ENCODE measurements at regions not wholly inside any gene's neighbourhood (a gene's known extent, or its start where the extent isn't known, plus 50 kb on each side); places are given as distances from the start of the nearest gene placed in this dataset.
"Not testable (repeated sequence)": the region's sequence is repeated elsewhere in the genome, so short reads cannot be mapped to it uniquely, and the experiment has no call there.

GRCh38 chr4:125191232-125191631 lies 123.5 kb upstream of the FAT4 start:
- H3K4me1 ChIP-seq (ENCODE audit: control insufficient read depth, insufficient read depth, low read length) = peaks cover 22% of the 10 kb centered on the region

GRCh38 chr4:125187226-125188176 lies 127.3 kb upstream of the FAT4 start:
- H3K27me3 ChIP-seq (ENCODE audit: control insufficient read depth, insufficient read depth, low read length) = no peaks in the 10 kb centered on the region
- H3K9me3 ChIP-seq (replicated peaks; ENCODE audit: low read length) = no peaks in the 10 kb centered on the region
- no peaks in the 10 kb centered on the region for H3K36me3 ChIP-seq (ENCODE audit: insufficient read depth, low read length)
- peak overlapping the region; percentile 50 for H3K4me2 ChIP-seq (ENCODE audit: low read length)
- H3K4me1 ChIP-seq (ENCODE audit: control insufficient read depth, insufficient read depth, low read length) = peaks cover 22% of the 10 kb centered on the region
- no peak overlapping the region for H3K9ac ChIP-seq (ENCODE audit: low read depth, low read length)
- peak overlapping the region; percentile 19 for H3K4me3 ChIP-seq (ENCODE audit: low read length)

More at GRCh38 chr4:125191232-125191631, 123.5 kb upstream of the FAT4 start:
- Histone ChIP-seq H3K27me3 (ENCODE audit: control insufficient read depth, insufficient read depth, low read length) (no peaks in the 10 kb centered on the region), H3K4me3 (ENCODE audit: low read length) (no peak overlapping the region), H3K36me3 (ENCODE audit: insufficient read depth, low read length) (no peaks in the 10 kb centered on the region), H3K9me3 (replicated peaks; ENCODE audit: low read length) (no peaks in the 10 kb centered on the region), H3K4me2 (ENCODE audit: low read length) (no peak overlapping the region), H3K9ac (ENCODE audit: low read depth, low read length) (no peak overlapping the region)

- H3K9ac ChIP-seq (ENCODE audit: low read depth, low read length) = no peak overlapping the region
- H3K9me3 ChIP-seq (replicated peaks; ENCODE audit: low read length) = no peaks in the 10 kb centered on the region
- no peak overlapping the region for H3K4me2 ChIP-seq (ENCODE audit: low read length)
- peaks cover 18% of the 10 kb centered on the region for H3K4me1 ChIP-seq (ENCODE audit: control insufficient read depth, insufficient read depth, low read length)
- H3K27me3 ChIP-seq (ENCODE audit: control insufficient read depth, insufficient read depth, low read length) = no peaks in the 10 kb centered on the region
- no peaks in the 10 kb centered on the region for H3K36me3 ChIP-seq (ENCODE audit: insufficient read depth, low read length)
- H3K4me3 ChIP-seq (ENCODE audit: low read length) = no peak overlapping the region
These were observed 130.6 kb upstream of the FAT4 start for GRCh38 chr4:125184116-125184515.

- Histone ChIP-seq H3K4me3 (ENCODE audit: low read length) (no peak overlapping the region), H3K4me1 (ENCODE audit: control insufficient read depth, insufficient read depth, low read length) (peaks cover 4% of the 10 kb centered on the region), H3K4me2 (ENCODE audit: low read length) (no peak overlapping the region), H3K9ac (ENCODE audit: low read depth, low read length) (no peak overlapping the region), H3K27me3 (ENCODE audit: control insufficient read depth, insufficient read depth, low read length) (no peaks in the 10 kb centered on the region), H3K36me3 (ENCODE audit: insufficient read depth, low read length) (no peaks in the 10 kb centered on the region), H3K9me3 (replicated peaks; ENCODE audit: low read length) (no peaks in the 10 kb centered on the region)
These were observed 133.0 kb upstream of the FAT4 start for GRCh38 chr4:125181804-125182203.

- H3K4me3 ChIP-seq (ENCODE audit: low read length) = no peak overlapping the region
These were observed 135.0 kb upstream of the FAT4 start for GRCh38 chr4:125179727-125180126.

GRCh38 chr4:125169192-125169591 lies 145.6 kb upstream of the FAT4 start:
- H3K4me2 ChIP-seq (ENCODE audit: low read length) = no peak overlapping the region
- no peaks in the 10 kb centered on the region for H3K27me3 ChIP-seq (ENCODE audit: control insufficient read depth, insufficient read depth, low read length)

More at GRCh38 chr4:125179727-125180126, 135.0 kb upstream of the FAT4 start:
- Histone ChIP-seq H3K27me3 (ENCODE audit: control insufficient read depth, insufficient read depth, low read length) (no peaks in the 10 kb centered on the region), H3K9me3 (replicated peaks; ENCODE audit: low read length) (no peaks in the 10 kb centered on the region), H3K4me2 (ENCODE audit: low read length) (no peak overlapping the region), H3K4me1 (ENCODE audit: control insufficient read depth, insufficient read depth, low read length) (no peaks in the 10 kb centered on the region), H3K9ac (ENCODE audit: low read depth, low read length) (no peak overlapping the region), H3K36me3 (ENCODE audit: insufficient read depth, low read length) (no peaks in the 10 kb centered on the region)

GRCh38 chr4:125168531-125168930 lies 146.2 kb upstream of the FAT4 start:
- H3K27me3 ChIP-seq (ENCODE audit: control insufficient read depth, insufficient read depth, low read length) = no peaks in the 10 kb centered on the region
- H3K9me3 ChIP-seq (replicated peaks; ENCODE audit: low read length) = no peaks in the 10 kb centered on the region
- H3K4me2 ChIP-seq (ENCODE audit: low read length) = peak overlapping the region; percentile 3
- no peak overlapping the region for H3K9ac ChIP-seq (ENCODE audit: low read depth, low read length)
- no peak overlapping the region for H3K4me3 ChIP-seq (ENCODE audit: low read length)
- H3K4me1 ChIP-seq (ENCODE audit: control insufficient read depth, insufficient read depth, low read length) = peaks cover 9% of the 10 kb centered on the region
- H3K36me3 ChIP-seq (ENCODE audit: insufficient read depth, low read length) = no peaks in the 10 kb centered on the region

More at GRCh38 chr4:125169192-125169591, 145.6 kb upstream of the FAT4 start:
- Histone ChIP-seq H3K9ac (ENCODE audit: low read depth, low read length) (no peak overlapping the region), H3K4me3 (ENCODE audit: low read length) (no peak overlapping the region), H3K36me3 (ENCODE audit: insufficient read depth, low read length) (no peaks in the 10 kb centered on the region), H3K9me3 (replicated peaks; ENCODE audit: low read length) (no peaks in the 10 kb centered on the region), H3K4me1 (ENCODE audit: control insufficient read depth, insufficient read depth, low read length) (peaks cover 9% of the 10 kb centered on the region)

- H3K4me1 ChIP-seq (ENCODE audit: control insufficient read depth, insufficient read depth, low read length); H3K36me3 ChIP-seq (ENCODE audit: insufficient read depth, low read length); H3K4me3 ChIP-seq (ENCODE audit: low read length); H3K4me2 ChIP-seq (ENCODE audit: low read length); H3K9me3 ChIP-seq (replicated peaks; ENCODE audit: low read length); H3K27me3 ChIP-seq (ENCODE audit: control insufficient read depth, insufficient read depth, low read length); H3K9ac ChIP-seq (ENCODE audit: low read depth, low read length): not testable (repeated sequence)
These were observed 148.7 kb upstream of the FAT4 start for GRCh38 chr4:125166012-125166411.

GRCh38 chr4:125159001-125159400 lies 155.8 kb upstream of the FAT4 start:
- H3K4me2 ChIP-seq (ENCODE audit: low read length) = no peak overlapping the region
- no peak overlapping the region for H3K4me3 ChIP-seq (ENCODE audit: low read length)
- H3K4me1 ChIP-seq (ENCODE audit: control insufficient read depth, insufficient read depth, low read length) = no peaks in the 10 kb centered on the region
- H3K27me3 ChIP-seq (ENCODE audit: control insufficient read depth, insufficient read depth, low read length) = no peaks in the 10 kb centered on the region
- no peaks in the 10 kb centered on the region for H3K9me3 ChIP-seq (replicated peaks; ENCODE audit: low read length)
- no peak overlapping the region for H3K9ac ChIP-seq (ENCODE audit: low read depth, low read length)
- H3K36me3 ChIP-seq (ENCODE audit: insufficient read depth, low read length) = no peaks in the 10 kb centered on the region

- Histone ChIP-seq H3K4me2 (ENCODE audit: low read length) (no peak overlapping the region), H3K9ac (ENCODE audit: low read depth, low read length) (no peak overlapping the region), H3K36me3 (ENCODE audit: insufficient read depth, low read length) (no peaks in the 10 kb centered on the region), H3K4me1 (ENCODE audit: control insufficient read depth, insufficient read depth, low read length) (no peaks in the 10 kb centered on the region), H3K4me3 (ENCODE audit: low read length) (no peak overlapping the region), H3K27me3 (ENCODE audit: control insufficient read depth, insufficient read depth, low read length) (no peaks in the 10 kb centered on the region), H3K9me3 (replicated peaks; ENCODE audit: low read length) (no peaks in the 10 kb centered on the region)
These were observed 159.5 kb upstream of the FAT4 start for GRCh38 chr4:125155251-125155650.

GRCh38 chr4:125140966-125141495 lies 173.7 kb upstream of the FAT4 start:
- Histone ChIP-seq H3K36me3 (ENCODE audit: insufficient read depth, low read length) (no peaks in the 10 kb centered on the region), H3K9ac (ENCODE audit: low read depth, low read length) (no peak overlapping the region), H3K4me1 (ENCODE audit: control insufficient read depth, insufficient read depth, low read length) (no peaks in the 10 kb centered on the region), H3K27me3 (ENCODE audit: control insufficient read depth, insufficient read depth, low read length) (no peaks in the 10 kb centered on the region), H3K4me3 (ENCODE audit: low read length) (no peak overlapping the region), H3K4me2 (ENCODE audit: low read length) (no peak overlapping the region), H3K9me3 (replicated peaks; ENCODE audit: low read length) (no peaks in the 10 kb centered on the region)
